ENCODE measurements at regions not wholly inside any gene's neighbourhood (a gene's known extent, or its start where the extent isn't known, plus 50 kb on each side); places are given as distances from the start of the nearest gene placed in this dataset.

DNA sequence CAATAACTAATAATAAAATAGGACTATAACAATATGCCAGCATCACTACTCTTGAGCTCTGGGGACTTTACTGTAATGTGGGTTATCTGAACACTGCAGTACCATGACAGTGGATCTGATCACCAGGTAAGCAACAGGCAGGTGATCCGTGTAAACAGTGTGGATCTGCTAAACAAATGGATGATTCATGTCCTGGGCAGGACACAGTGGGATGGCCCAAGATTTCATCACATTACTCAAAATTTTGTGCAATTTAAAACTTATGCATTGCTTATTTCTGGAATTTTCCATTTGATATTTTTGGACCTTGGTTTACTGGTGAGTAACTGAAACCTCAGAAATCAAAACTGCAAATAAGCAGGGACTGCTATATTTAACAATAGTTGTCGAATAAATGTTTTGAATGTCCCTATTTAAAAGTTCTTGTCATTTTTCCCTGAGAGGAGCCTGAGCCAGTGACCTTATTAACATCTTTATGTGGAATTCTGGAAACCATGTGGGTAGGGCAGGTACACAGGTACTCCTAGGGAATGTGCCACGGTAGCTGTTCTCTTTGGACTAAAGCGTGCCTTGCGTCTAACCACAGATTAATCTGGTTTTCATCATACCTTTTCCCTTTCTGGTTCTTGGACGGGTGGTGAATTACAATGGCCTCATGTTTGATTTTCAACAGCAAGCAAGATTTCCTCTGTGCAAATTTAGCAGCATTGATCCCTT is 214.5 kb upstream of the SASH1 start:
- no peak for DNase-seq

- peak; percentile 86 for DNase-seq
These were observed 208.0 kb upstream of the SASH1 start for GRCh38 chr6:148134592-148134991.

- DNase-seq, result no peak
These were observed 206.1 kb upstream of the SASH1 start for GRCh38 chr6:148136586-148136985.

- no peak for DNase-seq
These were observed 205.0 kb upstream of the SASH1 start for GRCh38 chr6:148137652-148138051.

GRCh38 chr6:148138573-148138972 is 204.1 kb upstream of the SASH1 start:
- DNase-seq, result no peak

DNA sequence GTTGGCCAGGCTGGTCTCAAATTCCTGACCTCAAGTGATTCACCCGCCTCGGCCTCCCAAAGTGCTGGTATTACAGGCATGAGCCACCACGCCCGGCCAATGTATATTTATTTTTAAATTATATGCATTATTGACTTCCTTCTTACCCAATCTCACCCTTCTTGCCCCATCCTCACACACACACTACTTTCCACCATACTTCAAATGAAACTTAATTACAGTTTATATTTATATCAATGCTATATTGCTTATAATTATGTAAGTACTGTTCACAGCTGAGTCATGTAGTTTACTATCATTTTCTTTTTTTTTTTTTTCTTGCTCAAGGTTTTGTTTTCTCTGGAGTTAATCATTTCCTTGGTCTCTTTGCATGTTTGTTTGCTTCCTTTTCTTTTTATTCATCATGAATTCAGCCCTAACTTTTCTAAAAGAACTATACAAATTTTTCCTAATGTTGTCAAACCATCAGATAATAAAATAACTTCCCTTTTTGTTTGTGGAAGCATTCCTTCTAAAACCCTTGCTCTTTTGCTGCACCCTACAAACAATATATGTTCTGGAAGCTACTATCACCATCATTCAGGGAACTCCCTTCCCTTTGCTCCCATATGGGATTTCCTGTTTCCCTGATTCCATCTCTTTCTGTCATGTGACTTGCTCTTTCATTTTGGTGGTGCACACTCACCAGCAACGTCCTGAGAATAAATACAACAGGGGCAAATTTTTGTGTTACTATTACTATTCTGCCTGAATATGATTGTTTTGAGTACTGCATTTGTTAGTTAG is 201.7 kb upstream of the SASH1 start:
- DNase-seq, result no peak

DNA sequence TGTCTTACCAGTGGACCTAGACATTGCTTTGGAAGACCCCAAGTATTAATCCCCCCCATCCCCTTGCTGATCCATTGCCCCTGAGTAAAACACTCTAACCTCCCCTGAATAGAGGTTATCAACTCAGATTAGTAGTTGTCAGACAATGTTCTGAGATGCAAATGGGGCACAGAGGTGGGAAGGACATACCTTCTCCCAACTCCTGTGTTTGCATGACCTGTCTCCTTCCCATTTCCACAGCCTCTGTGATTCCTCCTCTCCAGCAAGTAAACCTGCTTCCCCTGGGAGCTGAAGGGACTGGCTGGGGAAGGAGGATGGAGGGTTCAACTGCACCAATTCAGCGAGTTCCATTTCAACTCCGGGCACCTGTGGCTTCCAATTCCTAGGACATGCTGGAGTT is 199.8 kb upstream of the SASH1 start:
- no peak for DNase-seq

GRCh38 chr6:148143771-148144170 is 198.9 kb upstream of the SASH1 start:
- DNase-seq, result no peak

- peak; percentile 64 for DNase-seq
These were observed 197.6 kb upstream of the SASH1 start for GRCh38 chr6:148144917-148145521.

DNA sequence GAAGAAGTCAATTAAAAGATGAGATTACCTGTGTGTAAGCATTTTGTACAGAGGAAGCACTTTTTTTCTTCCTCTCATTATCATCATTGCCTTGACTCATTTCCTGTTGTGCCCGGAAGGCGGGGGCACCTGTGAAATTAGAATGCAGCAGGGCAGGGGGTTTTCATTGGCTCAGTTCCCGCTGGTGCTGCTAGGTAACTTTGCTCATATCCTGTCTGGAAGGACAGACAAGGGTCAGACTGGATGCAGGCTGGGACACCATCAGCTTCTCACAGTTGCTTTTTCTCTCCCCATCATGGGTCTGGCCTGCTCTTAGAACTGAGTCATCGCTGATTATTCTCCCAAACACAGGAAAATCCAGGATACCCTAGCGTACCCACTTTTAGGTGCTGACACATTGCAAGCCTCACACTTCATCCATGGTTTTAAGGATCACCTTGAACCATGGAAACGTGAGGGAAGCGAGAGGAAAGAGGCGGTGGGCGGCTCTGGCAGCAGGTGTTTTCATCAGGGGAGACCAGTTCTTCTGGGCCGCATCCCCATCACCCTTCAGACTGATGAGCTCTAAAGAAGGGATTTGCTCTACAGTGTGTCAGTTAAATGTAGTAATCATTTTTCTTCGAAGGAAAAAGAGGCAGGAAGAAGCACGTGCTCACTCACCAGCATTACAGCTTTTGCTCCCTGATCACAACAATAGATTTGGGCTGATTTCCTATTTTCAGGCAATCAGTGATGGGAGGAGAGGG is 195.7 kb upstream of the SASH1 start:
- no peak for DNase-seq

DNA sequence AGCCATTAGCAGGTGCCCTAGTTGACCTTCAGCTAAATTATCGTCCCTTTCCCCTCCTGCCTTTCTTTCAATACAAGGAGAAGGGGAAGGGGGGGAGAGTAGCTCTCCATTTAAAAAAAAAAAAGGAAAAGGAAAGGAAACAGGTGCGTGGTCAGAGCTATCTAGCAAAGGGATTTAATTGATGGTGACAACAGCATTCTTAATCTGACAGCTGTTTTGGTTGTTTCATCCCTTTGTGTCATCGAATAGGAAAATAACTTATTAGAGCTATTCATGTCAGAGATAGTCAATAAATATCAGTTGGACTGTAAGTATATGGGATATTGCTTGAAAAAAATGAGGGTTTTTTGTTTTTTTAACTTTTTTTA is 195.2 kb upstream of the SASH1 start:
- DNase-seq, result no peak

GRCh38 chr6:148151896-148152643 is 190.6 kb upstream of the SASH1 start:
- DNase-seq, result no peak

DNA sequence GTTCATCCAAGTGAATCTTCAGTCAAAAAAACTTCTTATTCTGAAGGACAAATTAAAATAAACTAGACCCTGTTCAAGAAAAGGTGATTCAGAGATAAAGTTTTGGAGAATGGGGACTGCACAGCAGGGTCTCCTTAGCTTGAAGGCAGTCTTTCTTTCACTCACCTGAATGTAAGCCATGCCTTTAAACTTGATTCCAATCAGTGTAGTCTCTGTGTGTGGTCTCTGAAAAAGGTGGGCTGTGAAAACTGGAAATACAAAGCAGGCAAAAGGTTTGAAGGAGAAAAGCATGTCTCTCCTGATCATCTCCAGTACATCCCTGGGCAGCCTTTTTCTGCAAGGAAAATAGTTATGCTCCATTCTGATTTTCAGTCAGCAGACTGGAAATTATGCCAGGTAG is 188.0 kb upstream of the SASH1 start:
- DNase-seq, result no peak

- no peak for DNase-seq
These were observed 187.3 kb upstream of the SASH1 start for GRCh38 chr6:148155293-148155692.

DNA sequence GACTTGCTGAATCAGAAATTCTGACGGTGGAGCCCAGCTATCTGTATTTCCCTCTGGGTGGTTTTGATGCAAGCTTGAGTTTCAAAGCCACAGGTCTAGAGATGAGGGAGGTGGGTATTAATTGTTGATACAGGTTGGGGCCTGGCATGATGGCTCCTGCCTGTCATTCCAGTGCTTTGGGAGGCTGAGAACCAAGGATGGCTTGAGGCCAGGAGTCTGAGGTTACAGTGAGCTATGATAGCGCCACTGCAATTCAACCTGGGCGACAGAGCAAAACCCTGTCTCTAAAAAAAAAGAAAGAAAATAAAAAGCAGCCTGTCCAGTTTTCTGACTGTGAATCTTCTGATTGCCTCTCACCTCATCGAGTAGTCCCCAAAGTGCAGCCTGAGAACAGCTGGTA is 184.8 kb upstream of the SASH1 start:
- DNase-seq, result peak; percentile 25

DNA sequence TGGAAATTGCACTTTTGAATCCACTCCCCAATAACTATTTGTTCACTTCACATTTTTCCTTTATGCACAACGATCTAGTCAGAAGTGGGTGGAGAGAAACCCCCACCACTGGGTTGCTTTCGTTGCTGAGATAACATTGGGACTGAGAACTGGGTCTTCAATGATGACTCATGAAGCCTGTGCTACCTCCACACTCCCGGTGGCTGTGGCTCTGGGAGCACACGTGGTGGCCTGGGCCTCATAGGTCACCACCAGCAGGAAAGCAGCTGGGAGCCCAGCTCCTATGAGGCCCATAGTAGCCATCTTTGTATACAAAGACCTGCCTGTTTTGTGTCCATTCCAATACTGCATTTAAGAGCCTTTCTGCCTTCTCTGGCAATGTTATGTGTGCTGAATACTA is 178.0 kb upstream of the SASH1 start:
- DNase-seq, result no peak

- peak; percentile 54 for DNase-seq
These were observed 176.2 kb upstream of the SASH1 start for GRCh38 chr6:148166339-148166968.

DNA sequence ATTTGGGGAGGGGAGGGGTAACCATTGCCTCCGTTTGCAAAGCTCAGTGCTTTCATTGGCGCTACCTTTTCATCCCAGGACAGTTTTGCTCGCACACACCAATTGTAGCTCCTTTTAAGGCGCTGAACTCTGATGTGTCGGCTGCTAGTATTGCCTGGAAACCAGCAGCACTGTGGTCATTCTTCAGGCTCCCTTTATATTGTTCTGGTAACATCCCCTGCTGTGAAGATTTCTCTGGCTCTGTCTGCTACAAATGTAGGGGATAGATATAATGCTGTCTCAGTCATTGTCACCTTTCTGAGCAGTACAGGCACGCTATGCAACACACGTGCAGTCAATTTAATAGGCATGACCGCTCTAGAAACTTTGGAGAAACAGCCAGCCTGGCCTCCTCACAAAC is 172.9 kb upstream of the SASH1 start:
- no peak for DNase-seq

DNA sequence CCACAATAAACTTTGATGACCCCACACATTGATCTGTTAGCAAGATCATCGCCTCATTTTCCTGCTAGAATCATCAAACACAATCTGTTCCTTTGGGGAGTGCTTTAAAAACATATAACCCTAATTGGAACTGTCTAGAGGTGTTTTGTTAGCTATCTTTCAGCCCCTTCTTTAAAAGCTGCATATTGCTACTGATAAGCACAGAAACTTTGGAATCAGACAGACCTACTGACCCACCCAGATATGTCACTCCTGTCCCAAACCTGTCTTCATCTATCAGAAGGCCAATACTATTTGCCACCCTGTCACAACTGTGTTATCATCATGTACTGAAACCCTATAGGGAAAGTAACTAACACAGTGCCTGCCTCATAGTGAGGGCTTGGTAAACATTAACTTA is 172.4 kb upstream of the SASH1 start:
- no peak for DNase-seq

GRCh38 chr6:148173548-148173947 is 169.1 kb upstream of the SASH1 start:
- no peak for DNase-seq

GRCh38 chr6:148175550-148176188 is 167.0 kb upstream of the SASH1 start:
- no peak for DNase-seq

Data from NCI-H1105 treated with DMSO at 0.1 percent for 48 hours (cell line).